ENCODE measurements at regions not wholly inside any gene's neighbourhood (a gene's known extent, or its start where the extent isn't known, plus 50 kb on each side); places are given as distances from the start of the nearest gene placed in this dataset.

DNA sequence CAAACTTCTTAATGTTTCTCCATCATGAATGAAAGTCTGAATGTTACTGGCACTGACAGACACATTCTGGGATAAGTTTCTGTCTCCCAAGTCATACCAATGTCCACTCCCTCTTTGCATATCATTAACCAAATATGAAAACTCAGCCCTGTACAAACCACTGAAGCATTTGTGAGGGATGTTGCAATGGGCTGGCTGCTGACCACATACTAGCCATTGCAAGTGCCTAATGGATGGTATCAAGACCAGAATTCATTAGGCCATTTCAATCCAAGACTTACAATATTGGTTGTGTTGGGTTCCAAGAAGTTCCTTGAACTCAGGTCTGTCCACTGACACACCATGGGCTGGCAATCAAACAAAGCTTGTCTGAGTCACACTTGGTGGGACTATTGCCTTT lies 73.8 kb downstream of the CBLN2 start:
- DNase-seq (ENCODE audit: low read depth in 3 of 3, low spot score in 2 of 3): no peak

DNA sequence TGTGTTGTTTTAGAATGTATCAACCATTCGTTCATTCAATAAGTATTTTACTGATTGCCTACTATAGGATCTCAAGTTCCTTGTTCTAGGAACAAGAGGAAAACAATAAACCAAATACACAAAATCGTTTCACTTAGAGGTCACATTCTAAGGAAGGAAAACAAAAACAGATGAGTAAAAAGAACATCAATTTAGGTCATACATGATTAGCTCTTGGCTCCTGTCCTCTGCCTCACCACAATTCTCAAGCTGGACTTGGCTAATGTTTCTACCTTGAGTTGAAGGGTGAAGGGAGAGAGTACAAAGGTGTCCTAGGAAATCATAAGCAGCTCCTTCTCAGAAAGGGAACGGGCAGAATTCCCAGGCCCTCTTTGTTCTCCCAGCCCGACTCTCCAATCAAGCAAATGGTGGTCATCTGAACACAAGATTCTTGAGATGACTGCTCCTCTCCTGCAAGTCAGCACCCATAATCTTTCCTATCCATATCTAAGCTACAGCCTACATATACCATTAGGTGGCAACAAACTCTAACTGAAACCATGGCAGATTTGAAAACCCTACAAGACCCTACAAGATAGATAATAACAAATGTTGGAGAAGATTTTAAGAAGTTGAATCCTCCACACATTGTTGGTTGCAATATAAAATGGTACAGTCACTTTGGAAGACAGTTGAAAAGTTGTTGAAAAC lies 76.0 kb downstream of the CBLN2 start:
- DNase-seq (ENCODE audit: low read depth in 3 of 3, low spot score in 2 of 3): no peak

DNA sequence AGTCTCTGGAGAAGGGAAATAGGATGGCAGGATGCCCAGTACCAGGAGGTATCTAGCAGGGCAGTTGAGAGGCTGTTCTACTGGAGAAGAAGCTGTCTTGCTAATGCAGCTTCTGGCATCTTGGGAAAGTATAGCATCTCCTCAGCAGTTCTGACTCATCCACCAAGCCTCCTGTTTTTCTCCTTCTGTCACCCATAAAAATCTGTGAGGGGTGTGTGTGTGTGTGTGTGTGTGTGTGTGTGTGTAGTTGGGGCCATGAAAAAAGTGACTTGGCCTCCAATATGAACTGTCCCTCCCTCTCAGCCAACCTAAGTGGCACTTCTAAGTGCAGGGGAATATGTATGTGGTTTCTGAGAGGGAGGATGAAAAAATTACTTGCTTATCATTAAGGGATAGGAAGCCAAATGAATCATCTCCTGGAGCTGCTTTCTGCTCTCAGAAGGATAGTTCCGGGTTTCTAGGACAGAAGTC lies 83.9 kb downstream of the CBLN2 start:
- no peak for DNase-seq (ENCODE audit: low read depth in 3 of 3, low spot score in 2 of 3)

DNA sequence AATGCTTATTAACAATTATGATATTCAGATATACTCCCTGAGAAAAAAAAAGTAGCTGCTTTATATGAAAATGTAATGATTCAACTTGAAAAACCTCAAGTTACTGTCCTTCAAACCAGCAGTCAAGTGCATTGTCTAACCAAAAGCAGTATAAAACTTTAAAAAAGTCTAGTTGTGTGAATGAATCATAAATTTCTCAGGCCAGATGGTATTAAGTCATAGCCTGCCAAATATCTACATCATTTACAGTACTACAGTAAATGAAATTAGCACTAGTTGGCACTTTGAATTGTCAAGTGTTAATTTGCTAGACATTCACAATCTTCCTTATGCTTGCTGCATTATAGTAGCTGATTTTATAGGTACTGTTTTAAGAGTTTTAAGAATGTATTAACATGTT lies 85.9 kb downstream of the CBLN2 start:
- DNase-seq (ENCODE audit: low read depth in 3 of 3, low spot score in 2 of 3): no peak

DNA sequence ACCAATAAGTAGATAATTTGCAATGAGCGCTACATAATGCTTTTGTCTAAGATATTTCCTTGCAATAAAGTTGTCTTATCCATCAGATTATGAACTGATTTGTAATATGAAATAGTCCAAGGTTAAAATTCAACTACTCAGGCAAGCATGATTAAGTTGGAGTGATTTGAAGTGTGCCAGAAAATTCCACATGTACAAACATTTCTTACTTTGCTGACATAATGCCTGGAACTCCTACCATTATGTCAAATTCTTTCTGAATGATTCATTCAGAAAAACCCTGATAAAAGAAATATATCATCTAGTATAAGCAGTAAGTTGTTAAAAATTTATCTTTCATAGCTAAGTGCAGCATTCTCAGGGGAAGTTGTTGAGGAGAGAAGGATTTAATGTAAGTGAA lies 87.3 kb downstream of the CBLN2 start:
- no peak for DNase-seq (ENCODE audit: low read depth in 3 of 3, low spot score in 2 of 3)

DNA sequence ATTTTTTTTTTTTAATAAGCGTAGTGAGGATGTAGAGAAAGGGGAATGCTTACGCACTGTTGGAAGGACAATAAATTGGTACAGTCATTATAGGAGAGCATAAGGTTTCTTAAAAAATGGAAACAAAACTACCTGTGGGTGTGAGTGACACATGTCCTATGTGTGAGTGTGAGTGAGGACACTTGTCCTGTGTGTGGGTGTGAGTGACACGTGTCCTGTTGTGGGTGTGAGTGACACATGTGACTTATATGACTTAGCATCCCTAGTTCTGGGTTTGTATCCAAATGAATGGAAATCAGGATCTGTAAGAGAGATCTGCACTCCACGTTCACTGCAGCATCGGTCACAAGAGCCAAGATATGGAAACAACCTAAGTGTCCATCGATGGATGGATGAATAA lies 91.8 kb downstream of the CBLN2 start:
- DNase-seq (ENCODE audit: low read depth in 3 of 3, low spot score in 2 of 3): no peak

DNA sequence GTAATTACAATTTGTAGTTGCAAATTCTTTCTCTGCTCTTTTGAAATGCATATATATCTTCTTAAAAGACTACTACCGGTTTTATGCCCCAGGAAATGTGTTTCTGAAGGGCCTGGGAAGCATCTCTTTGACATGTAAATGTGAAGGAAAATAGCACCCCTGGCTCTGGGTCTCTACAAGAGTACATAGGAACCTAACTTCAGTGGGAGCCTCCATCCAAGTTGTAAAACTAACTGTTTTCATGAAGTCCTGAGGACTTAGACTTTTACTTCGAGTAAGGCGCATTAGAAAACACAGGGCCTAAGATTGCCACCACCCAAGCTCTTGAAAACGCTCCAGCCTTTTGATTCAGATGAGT lies 99.4 kb downstream of the CBLN2 start:
- no peak for DNase-seq (ENCODE audit: low read depth in 3 of 3, low spot score in 2 of 3)

DNA sequence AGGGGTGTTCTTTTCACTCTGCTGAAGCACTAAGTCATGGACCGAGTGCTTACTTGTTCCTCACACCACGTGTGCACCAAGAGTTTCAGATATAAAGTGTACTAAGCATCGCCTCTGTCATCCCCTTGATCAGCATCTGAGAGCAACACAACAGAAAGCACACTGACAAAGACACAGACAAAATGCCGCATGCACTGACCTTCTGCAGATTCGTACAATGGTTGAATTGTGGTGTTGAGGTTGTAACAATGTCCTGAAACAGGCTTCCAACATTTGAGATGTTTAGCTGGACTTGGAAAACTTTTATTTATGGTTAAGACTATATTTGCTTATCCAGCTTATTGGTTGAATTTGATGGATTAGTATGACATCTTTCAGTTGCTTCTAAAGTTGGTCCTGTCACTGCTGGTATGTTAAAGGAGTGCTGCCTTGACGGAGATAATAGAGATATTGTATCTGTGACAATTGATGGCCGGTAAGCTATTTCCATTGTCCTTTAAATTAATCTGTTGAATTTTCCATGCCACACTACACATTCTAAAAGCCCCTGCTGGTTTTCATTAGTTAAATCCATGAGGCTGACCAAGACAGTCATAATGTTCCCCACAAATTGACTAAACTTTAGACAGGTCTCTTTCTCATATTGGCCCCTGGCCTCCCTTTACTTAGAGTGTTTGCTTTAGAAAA lies 99.9 kb downstream of the CBLN2 start:
- no peak for DNase-seq (ENCODE audit: low read depth in 3 of 3, low spot score in 2 of 3)

DNA sequence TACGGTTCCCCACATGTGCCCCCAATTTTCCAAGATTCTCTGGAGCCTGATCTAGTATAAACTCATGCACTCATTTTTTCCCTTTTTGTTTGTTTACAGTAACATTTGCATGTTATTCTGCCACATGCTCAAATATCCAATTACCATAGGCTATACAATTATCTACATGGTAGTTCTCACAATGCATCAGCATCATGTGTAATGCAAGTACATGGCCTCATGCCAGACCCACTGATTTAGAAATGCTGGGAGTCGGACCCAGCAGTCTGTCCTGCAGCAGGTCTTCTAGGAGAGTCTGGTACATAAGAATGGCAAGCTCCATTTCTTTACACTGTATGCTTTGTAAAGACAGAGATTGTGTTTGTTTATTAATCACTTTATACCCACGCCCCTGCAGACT lies 107.7 kb downstream of the CBLN2 start:
- no peak for DNase-seq (ENCODE audit: low read depth in 3 of 3, low spot score in 2 of 3)

DNA sequence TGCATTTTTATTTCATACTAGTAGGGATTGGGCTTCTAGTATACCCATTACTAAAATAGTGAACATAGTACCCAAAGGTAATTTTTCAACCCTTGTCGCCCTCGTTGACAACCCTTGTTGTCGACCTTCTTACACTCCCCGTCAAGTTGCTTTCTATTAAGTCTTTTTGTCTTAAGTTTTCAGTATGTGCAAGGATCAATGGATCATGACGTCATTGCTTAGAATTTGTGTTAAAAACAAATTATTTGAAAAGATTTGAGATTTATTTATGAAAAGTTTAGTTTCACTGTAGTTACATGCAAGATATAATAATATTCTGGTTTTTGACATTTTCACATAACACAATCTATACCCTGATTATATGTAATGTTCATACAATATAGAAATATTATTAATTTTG lies 110.4 kb downstream of the CBLN2 start:
- DNase-seq (ENCODE audit: low read depth in 3 of 3, low spot score in 2 of 3): no peak

DNA sequence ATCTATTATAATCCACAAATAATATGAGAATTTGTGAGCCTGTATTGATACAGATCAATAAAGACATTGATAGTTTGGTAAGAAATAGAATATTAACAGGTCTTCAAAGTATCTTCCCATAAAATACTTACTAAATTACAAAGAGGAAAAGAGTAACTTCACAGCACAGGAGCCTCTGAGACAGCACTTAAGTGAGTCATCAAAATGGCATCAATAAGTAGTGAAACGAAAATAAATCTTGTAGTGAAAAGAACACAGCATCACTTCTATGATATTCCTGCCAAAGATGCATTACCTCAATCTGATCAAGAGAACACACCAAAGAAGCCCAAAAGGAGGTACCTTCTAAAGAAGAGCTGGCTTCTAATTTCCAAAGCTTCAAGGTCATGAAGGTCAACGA lies 116.4 kb downstream of the CBLN2 start:
- DNase-seq (ENCODE audit: low read depth in 3 of 3, low spot score in 2 of 3): no peak

DNA sequence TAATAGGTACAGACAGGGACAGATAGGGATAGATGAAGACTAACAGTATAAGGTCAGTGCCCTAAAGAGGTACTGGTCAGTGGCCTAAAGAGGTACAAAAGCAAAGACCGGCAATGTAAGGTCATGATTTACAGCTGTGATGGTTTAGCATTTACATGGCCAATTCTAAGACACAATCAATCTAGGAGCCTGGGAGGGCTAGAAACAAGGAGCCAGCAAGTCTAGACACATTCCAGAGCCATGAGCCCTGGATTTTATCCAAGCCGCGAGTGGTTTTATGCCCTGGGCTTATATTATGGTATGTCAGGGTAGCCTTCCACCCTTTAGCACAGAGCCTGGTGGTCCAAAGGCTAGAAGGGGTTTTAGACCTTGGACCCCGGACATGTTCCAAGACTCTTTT lies 124.2 kb downstream of the CBLN2 start:
- no peak for DNase-seq (ENCODE audit: low read depth in 3 of 3, low spot score in 2 of 3)

DNA sequence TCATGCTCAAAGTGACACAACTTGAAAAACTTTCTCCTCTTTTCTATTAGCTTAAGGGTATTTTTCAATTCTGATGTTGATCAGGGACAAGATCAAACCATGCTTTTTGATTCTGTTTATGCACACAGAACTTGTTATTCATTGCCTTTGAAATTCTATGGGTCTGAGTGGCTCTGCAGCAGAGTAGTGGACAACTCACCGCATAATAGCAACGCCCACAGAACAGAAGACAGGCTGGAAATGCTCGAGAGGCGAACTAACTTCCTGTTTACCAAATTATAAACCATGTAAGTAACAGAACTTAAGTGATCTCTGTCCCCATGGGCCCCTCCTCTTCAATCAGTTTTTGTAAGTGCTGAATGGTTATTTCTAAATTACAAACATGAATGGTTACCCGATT lies 131.2 kb downstream of the CBLN2 start:
- DNase-seq (ENCODE audit: low read depth in 3 of 3, low spot score in 2 of 3): no peak

DNA sequence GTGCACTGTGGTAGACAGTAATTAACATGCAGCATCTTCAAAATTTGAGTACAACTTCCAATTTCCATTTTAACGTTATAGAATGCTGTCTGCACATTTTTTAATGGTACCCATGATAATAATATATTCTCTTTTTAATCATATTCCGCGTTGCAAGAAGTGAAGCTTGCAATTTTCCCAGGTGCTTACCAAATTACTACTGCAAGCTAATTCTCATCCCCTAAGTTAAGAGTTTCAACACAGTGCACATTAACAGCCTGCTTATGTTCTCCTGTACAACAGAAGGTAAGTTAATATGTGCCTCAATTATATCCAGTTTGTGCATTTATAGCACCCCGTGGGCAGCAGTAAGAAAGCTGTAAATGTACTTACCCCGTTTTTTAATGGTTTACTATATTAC lies 132.9 kb downstream of the CBLN2 start:
- DNase-seq (ENCODE audit: low read depth in 3 of 3, low spot score in 2 of 3): no peak

DNA sequence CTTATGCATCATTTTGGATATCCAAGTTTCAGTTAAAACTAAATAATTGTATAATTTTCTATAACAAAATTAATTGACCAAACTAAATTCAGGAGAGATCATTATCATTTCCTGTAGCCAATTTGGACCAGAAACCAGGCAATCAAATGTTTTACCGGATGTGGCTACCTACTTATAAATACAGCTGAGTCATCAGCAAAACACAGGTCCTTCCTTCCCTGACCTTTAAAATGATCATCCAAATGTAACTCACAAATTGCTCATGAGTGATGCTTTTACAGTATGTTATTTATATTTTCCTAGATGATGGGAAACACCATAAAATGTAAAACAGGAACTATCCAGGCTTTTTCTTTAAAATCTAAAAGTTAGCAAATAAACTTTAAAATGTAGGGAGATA lies 133.7 kb downstream of the CBLN2 start:
- no peak for DNase-seq (ENCODE audit: low read depth in 3 of 3, low spot score in 2 of 3)

DNA sequence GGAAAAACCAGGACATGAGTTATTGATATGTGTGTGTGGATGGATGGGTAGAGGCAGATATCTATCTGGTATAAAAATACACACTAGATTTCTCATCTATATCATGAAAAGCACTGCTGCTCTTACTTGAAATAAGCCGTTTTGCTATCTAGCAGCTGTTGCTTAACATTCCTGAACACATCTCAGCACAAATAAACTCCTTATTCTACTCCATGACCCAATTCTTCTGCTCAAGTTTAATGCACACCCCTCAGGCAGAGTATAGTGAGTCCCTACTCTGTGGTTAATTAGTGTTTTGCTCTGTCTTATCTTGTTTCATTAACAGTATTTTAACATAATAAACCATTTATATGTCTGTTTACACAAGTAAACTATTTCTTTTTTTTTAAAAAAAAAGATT lies 134.2 kb downstream of the CBLN2 start:
- no peak for DNase-seq (ENCODE audit: low read depth in 3 of 3, low spot score in 2 of 3)

DNA sequence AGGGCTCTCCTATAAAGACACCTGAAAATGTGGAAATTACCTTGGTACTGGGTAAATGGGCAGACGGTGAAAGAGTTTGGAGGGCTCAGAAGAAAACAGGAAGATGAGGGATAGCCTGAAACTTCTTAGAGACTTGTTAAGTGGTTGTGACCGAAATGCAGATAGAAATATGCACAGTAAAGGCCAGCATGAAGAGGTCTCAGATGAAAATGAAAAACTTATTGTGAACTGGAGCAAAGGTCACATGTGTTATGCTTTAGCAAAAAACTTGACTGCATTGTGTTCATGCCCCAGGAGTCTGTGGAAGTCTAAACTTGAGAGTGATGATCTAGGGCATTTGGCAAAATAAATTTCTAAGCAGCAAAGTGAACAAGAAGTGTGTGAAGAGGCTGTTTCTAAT lies 137.1 kb downstream of the CBLN2 start:
- DNase-seq (ENCODE audit: low read depth in 3 of 3, low spot score in 2 of 3): no peak

DNA sequence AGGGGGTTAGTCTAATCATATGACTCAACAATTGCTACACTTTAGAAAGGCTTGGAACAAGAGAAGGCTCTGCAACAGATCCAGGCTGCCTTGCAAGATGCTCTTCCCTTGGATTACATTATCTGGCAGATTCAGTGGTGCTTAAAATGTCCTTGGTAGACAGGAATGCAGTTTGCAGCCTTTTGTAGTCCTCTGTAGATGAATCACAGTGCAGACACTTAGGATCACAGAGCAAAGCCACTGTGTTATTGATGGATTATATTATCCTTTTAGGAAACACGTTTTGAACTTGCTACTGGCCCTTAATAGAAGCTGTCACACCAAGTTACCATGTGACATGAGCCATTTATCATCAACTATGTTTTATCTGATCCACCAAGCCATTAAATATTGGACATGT lies 152.2 kb downstream of the CBLN2 start:
- DNase-seq (ENCODE audit: low read depth in 3 of 3, low spot score in 2 of 3): no peak

DNA sequence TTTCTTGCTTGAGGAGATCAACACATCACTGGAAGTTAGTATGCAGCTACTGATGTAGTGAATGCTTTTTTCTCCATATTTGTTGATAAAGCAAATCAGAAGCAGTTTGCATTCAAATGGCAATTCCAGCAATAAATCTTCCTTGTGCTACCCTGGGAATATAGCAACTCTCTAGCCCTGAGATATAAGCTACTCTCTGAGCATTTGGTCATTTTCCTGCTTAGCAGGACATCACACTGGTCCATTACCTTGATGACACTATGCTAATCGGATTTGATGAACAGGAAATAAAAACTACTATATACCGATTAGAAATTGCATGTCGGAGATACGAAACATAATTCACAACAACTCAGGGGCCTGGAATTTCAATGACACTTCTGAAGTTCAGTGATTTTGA lies 152.7 kb downstream of the CBLN2 start:
- DNase-seq (ENCODE audit: low read depth in 3 of 3, low spot score in 2 of 3): no peak

DNA sequence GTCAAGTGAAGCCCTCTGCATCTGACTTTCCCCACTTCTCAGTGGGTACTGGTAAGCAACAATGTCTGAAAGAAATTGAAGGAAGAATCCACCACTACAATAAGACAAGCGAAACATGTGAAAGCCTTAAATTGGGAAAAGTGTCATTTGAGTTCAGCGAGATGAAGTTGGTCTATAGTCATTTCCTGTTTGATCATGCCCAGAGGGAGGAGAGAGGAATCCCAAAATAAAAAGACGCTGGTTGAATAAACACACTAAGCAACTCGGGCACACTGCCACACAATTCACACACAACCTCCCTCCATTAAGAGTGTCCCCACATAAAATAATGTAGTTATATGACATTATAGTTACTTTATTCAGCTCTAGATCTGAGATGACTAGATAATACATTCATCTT lies 166.1 kb downstream of the CBLN2 start:
- no peak for DNase-seq (ENCODE audit: low read depth in 3 of 3, low spot score in 2 of 3)

DNA sequence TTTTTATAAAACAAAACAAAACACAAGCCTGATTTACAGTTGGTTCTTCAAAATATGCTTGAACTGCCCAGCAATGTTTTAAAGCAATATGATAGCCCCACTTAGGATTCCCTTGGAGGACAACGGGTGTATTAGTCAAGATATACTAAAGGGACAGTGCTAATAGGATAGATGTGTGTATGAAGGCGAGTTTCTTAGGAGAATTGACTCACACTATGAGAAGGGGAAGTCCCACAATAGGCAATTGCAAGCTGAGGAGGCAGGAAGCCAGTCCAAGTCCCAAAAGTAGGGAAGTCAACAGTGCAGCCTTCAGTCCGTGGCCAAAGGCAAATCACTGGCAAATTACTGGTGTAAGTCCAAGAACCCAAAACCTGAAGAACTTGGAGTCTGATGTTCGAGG lies 167.9 kb downstream of the CBLN2 start:
- DNase-seq (ENCODE audit: low read depth in 3 of 3, low spot score in 2 of 3): no peak

DNA sequence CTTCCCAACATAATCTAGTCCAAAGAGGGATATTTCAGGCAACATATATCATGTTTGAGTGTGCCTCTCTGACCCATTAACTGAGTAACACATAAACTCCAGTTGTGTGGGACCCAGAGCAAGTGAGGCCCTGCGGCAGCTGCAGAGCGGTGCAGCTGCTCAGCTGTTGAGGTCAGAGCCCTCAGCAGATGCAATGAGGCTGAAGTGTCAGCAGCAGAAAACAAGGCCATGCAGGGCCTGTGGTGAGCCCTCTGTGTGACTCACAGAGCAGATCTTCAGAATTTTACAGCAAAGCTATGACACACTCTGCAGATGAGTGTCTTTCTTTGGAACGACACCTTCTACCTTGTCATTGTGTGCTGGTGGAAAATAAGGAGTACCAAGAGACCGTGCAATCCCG lies 168.5 kb downstream of the CBLN2 start:
- DNase-seq (ENCODE audit: low read depth in 3 of 3, low spot score in 2 of 3): no peak

DNA sequence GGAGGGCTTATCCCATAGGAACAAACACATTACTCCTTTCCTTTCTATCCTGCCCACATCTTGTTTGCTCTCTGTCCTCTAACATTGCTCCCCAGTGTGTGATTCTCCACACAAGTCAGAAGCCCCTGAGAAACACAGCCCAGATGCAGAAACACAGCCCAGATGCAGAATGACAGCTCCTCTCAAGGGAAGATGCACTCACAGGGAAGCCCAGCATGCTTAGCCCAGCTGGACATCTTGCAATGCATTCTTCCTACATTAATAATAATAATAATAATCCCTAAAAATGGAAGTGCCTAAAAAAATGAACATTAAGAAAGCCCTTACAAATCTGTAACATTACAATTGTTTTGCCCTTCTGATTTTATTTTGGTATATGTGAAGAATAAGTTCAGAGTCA lies 172.1 kb downstream of the CBLN2 start:
- DNase-seq (ENCODE audit: low read depth in 3 of 3, low spot score in 2 of 3): no peak
